GM18870 (cell line): ENCODE measurements at regions not wholly inside any gene's neighbourhood (a gene's known extent, or its start where the extent isn't known, plus 50 kb on each side); places are given as distances from the start of the nearest gene placed in this dataset.
"Not testable (repeated sequence)": the region's sequence is repeated elsewhere in the genome, so short reads cannot be mapped to it uniquely, and the experiment has no call there.

Experiments
- ATAC-seq: cut with Tn5 transposase; IDR thresholded peaks from one replicate; pipeline ENCODE4 v1.9.1; 2021; ENCODE audit warnings: moderate library complexity; ENCODE audit not compliant: unreplicated experiment

DNA sequence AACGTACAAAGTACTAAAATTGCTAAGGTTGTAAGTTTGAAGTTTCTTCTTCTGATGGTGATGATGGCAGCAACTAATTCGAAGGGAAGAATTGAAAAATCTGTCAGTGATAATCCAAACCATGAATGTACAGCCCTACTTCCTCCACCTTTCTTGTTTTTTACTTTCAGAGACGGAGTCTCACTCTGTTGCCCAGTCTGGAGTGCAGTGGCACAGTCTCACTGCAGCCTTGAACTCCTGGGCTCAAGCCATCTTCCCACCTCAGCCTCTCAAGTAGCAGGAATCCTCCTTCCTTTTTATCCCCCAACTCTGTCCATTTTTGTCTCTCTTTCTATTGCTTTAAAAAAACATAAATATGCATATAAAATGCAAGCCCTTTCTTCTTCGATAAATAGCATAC lies 112.3 kb upstream of the SOX21 start:
- ATAC-seq, result no peak

DNA sequence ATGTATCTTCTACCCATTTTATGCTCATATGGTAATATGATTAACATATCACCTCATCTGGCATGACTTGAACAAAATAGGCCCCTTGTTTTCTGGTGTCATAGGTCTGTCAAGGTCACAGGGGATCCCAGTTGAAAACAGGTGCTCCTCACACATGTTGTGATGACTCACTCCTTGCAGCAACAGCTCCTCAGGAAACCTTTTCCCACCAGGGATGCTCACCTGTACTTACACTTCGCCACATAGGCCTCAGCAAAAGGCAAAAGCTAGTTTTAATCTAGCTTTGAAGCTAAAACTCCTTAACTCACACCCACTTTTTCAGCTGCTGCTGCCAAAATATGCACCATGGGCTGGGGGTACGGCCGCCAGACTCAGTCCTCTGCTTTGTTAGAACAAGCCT lies 110.0 kb upstream of the SOX21 start:
- ATAC-seq, result no peak

DNA sequence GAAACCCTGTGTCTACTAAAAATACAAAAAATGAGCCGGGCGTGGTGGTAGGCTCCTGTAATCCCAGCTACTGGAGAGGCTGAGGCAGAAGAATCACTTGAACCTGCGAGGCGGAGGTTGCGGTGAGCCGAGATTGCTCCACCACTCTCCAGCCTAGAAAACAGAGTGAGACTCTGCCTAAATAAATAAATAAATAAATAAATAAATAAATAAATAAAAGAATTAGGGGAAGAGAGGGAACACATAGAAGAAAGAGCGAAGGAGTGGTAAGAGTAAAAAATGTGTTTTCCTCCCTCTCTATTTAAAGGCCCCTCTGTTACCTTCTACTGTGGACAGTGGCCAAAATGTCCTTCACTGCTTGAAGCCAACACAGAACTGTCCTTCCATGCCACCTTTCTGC lies 103.9 kb upstream of the SOX21 start:
- ATAC-seq, result no peak

DNA sequence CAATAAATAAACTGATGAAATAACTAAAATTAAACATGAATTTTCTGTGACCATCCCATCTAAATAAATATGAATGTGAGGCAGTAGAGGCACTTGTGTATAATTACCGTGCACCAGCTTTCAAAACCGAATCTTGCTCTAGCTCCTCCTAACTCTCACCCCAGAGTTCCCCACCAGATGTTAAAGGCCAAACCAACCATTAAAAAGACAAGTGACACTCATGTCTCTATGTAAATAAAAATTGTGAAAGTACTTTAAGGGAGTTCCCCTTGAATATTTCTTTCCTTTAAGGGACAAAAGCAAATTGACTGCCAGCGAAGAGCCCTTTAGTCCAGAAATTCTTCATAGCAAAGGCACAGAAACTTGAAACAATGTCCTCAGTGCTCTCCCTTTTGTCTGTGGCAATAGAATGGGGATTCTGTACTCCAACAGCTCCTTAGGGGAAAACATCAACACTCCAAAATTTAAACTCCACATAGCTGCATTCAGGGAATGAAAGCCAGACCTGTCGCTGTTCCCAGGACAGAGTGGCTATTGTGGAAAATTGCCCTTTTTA lies 101.7 kb upstream of the SOX21 start:
- ATAC-seq, result peak; percentile 97

- no peak for ATAC-seq
Observed at GRCh38 chr13:94811753-94812152, 99.4 kb upstream of the SOX21 start.

DNA sequence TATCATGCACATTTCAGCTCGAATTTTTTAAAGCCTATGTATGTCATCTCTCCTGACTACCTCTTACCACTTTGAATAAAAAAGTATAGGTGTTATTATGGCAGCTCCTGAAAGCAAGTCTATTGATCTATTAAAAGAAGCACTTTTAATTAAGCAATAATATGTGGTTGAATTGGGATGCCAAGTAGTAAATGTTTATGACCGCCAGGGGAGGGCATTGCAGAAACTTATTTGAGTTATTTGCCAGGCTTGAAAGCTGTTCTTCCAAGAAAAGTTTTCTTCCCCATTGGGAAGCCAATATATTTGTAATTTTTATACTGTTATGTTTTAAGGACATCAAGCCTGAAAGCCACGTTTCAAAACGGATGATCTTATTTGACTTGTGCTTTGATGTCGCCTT lies 88.1 kb upstream of the SOX21 start:
- ATAC-seq, result no peak

- ATAC-seq, result no peak
Observed at GRCh38 chr13:94799299-94799698, 87.0 kb upstream of the SOX21 start.

- ATAC-seq, result no peak
Observed at GRCh38 chr13:94798738-94799137, 86.4 kb upstream of the SOX21 start.

DNA sequence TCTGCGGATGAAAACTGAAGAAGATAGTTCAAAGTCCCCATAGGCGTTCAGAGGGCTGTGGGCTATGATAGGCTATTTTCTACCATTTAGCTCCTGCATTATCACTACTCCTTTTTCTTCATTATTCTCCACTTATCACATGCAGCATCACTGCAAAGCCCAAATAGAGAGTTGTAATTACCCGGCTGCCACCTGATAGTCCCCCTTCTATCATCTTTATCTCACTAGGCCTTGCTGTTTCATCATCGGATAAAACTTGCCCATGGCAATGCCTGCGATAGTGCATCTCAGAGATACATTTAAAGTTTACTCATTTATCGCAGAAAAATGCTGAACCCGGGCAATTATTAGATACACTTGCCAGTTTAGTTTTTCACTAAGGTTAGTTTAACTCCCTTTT lies 82.9 kb upstream of the SOX21 start:
- ATAC-seq, result no peak

DNA sequence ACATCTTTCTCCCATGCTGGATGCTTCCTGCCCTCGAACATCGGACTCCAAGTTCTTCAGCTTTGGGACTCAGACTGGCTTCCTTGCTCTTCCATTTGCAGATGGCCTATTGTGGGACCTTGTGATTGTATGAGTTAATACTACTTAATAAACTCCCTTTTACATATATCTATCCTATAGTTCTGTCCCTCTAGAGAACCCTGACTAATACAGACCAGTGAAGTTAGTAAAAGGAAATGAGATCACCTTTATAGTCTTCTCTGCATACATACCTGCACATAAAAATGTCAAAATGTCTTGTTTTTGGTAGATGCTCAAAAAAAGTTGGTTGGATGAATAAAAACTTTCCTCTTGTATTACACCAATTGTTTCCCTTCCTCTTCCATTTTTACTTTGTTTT lies 73.9 kb upstream of the SOX21 start:
- not testable (repeated sequence) for ATAC-seq

GRCh38 chr13:94784066-94784465 lies 71.7 kb upstream of the SOX21 start:
- ATAC-seq, result no peak

GRCh38 chr13:94783489-94783888 lies 71.1 kb upstream of the SOX21 start:
- no peak for ATAC-seq

GRCh38 chr13:94780421-94780820 lies 68.1 kb upstream of the SOX21 start:
- ATAC-seq, result no peak

DNA sequence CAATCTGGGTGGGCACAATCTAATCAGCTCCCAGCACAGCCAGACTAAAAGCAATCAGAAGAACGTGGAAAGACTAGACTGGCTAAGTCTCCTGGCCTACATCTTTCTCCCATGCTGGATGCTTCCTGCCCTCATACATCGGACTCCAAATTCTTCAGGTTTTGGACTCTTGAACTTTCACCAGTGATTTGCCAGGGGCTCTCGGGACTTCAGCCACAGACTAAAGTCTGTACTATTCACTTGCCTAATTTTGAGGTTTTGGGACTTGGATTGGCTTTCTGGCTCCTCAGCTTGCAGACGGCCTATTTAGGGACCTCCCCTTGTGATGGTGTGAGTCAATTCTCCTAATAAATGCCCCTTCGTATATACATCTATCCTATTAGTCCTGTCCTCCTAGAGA lies 66.6 kb upstream of the SOX21 start:
- ATAC-seq, result no peak

GRCh38 chr13:94778585-94778984 lies 66.2 kb upstream of the SOX21 start:
- no peak for ATAC-seq

GRCh38 chr13:94776956-94777355 lies 64.6 kb upstream of the SOX21 start:
- ATAC-seq, result no peak

- ATAC-seq, result no peak
Observed at GRCh38 chr13:94776300-94776699, 64.0 kb upstream of the SOX21 start.

GRCh38 chr13:94765814-94766213 lies 53.5 kb upstream of the SOX21 start:
- ATAC-seq, result no peak

DNA sequence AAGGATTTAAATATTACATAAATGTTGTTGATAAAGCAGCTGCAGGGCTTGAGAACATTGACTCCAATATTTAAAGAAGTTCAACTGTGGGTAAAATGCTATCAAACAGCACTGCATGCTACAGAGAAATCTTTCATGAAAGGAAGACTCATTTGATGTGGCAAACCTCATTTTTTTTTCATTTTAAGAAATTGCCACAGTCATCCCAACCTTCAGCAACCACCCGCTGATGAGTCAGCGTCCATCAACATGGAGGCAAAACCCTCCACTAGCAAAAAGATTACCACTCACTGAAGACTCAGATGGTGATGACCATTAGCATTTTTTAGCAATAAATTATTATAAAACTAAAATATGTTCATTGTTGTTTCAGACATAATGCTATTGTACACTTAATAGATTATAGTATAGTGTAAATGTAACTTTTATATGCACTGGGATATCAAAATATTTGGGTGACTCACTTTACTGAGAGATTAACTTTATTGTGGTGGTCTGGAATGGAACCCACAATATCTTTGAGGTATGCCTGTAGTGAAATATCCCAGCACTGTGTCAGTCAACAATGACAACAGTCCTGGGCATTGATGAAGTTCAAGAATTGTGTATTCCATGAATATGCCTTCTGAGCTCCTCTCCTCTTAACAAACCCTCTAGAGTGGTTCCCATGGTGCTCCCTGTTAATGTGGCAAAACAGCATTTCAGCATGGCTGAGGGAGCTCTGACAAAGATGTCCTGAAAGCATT lies 52.4 kb upstream of the SOX21 start:
- no peak for ATAC-seq
